Nephron progenitor cell (in vitro differentiated cells): ENCODE measurements at regions not wholly inside any gene's neighbourhood (a gene's known extent, or its start where the extent isn't known, plus 50 kb on each side); places are given as distances from the start of the nearest gene placed in this dataset.

Source experiments
- DNase-seq: peaks from one replicate; pipeline ENCODE4 v3.0.0; 2021
- H3K27ac Mint-ChIP-seq: 2 replicates; pipeline ENCODE4 v1.8.0; 2021; ENCODE audit warnings: mild to moderate bottlenecking, moderate library complexity, mixed read lengths
- H3K27me3 Mint-ChIP-seq: 2 replicates; pipeline ENCODE4 v1.8.0; 2021; ENCODE audit warnings: mild to moderate bottlenecking, low read depth, mixed read lengths; ENCODE audit not compliant: poor library complexity
- H3K36me3 Mint-ChIP-seq: 2 replicates; pipeline ENCODE4 v1.8.0; 2021; ENCODE audit warnings: low read depth, mixed read lengths
- H3K4me1 Mint-ChIP-seq: 2 replicates; pipeline ENCODE4 v1.8.0; 2021; ENCODE audit warnings: mixed read lengths
- H3K4me3 Mint-ChIP-seq: 2 replicates; pipeline ENCODE4 v1.8.0; 2021; ENCODE audit warnings: mild to moderate bottlenecking, moderate library complexity, mixed read lengths
- H3K9me3 Mint-ChIP-seq: 2 replicates; pipeline ENCODE4 v1.8.0; 2021; ENCODE audit warnings: mild to moderate bottlenecking, moderate library complexity, mixed read lengths
- CTCF ChIP-seq: fragments of 200-600 bp; sonication (generic); IDR thresholded peaks from 2 replicates; pipeline ENCODE4 v1.5.0; 2021; ENCODE audit warnings: antibody characterized with exemption

DNA sequence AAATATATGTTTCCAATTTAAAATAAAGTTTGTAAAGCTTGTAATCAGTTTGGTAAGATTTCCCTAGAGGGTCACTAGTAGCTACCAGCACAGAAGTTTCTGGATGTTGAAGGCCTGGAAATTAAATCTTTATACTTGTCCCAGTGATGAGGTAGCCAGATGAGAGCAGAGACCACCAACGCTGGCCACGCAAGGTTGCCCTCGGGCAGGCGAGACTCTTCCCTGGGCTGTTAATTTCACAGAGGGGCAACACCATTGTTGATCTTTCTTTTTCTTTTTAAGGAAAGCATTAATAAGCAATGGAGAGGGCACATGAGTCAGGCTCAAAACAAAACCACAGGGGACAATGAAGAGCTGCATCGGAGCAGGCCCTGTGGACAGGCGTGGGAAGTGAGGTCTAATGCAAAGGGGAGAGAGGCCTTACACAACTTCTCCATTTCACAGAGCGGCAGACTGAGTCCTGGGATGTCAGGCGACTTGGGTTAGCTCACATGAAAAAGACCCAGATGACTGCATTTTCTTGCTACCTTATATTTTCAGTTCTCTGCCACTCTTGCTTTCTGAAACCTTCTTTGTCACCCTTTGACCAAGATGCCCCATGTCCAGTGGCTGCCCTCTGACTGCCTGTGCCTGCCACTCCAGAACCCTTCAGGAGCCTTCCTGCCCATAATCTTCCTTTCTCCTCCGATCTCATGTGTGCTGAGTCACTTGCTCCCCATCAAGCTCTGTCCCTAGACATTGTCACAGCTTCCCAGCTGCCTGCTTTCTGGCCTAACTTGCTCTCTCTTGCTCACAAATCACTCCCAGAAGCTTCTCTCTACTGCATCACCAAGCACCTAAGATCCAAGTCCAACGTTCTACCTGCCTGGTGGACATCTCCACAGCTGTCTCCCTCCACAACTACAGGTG, 107.7 kb upstream of the CDYL start:
- Mint-ChIP-seq H3K4me3 (no peak overlapping the region), H3K27ac (peak overlapping the region; percentile 46), H3K27me3 (peaks cover 7% of the 10 kb centered on the region), H3K4me1 (peaks cover 24% of the 10 kb centered on the region), H3K9me3 (no peaks in the 10 kb centered on the region), H3K36me3 (no peaks in the 10 kb centered on the region)
- no peak for TF ChIP-seq CTCF
- no peak for DNase-seq

- DNase-seq, result no peak
- no peak for TF ChIP-seq CTCF
- Mint-ChIP-seq H3K27ac (peak overlapping the region; percentile 87), H3K36me3 (no peaks in the 10 kb centered on the region), H3K4me1 (peaks cover 27% of the 10 kb centered on the region), H3K4me3 (no peak overlapping the region), H3K9me3 (no peaks in the 10 kb centered on the region), H3K27me3 (peaks cover 6% of the 10 kb centered on the region)
Observed at GRCh38 chr6:4667591-4667990, 108.6 kb upstream of the CDYL start.

GRCh38 chr6:4666886-4667513, 109.2 kb upstream of the CDYL start:
- Mint-ChIP-seq H3K27me3 (peaks cover 6% of the 10 kb centered on the region), H3K4me3 (no peak overlapping the region), H3K4me1 (peaks cover 28% of the 10 kb centered on the region), H3K36me3 (no peaks in the 10 kb centered on the region), H3K27ac (no peak overlapping the region), H3K9me3 (no peaks in the 10 kb centered on the region)
- no peak for DNase-seq
- no peak for TF ChIP-seq CTCF

- Mint-ChIP-seq H3K9me3 (no peaks in the 10 kb centered on the region), H3K4me1 (peaks cover 30% of the 10 kb centered on the region), H3K4me3 (no peak overlapping the region), H3K27ac (no peak overlapping the region), H3K36me3 (no peaks in the 10 kb centered on the region), H3K27me3 (peaks cover 3% of the 10 kb centered on the region)
- TF ChIP-seq CTCF, result no peak
- no peak for DNase-seq
Observed at GRCh38 chr6:4665489-4666417, 110.5 kb upstream of the CDYL start.

DNA sequence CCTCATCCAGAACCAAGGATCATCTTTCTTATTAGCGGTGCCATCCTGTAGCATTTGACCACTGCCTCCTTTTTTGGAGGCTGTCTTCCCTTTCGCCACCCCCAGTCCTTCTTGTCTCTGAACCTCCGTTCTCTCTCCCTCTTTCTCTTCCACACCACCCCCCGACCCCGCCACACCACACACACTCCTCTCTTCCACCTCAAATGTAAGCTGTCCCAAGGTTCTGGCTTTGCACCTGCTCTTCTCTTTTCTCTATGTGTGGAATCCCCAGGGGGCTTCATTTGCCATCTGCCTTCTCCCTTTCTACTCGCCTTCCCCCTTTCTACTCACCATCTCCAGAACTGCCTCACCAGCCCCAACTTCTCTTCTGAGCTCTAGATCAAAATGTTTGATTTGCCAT, 111.3 kb upstream of the CDYL start:
- peaks cover 3% of the 10 kb centered on the region for H3K27me3 Mint-ChIP-seq
- TF ChIP-seq CTCF, result no peak
- no peaks in the 10 kb centered on the region for H3K36me3 Mint-ChIP-seq
- H3K4me1 Mint-ChIP-seq, result peaks cover 26% of the 10 kb centered on the region
- H3K9me3 Mint-ChIP-seq, result no peaks in the 10 kb centered on the region
- DNase-seq, result no peak
- H3K27ac Mint-ChIP-seq, result no peak overlapping the region
- H3K4me3 Mint-ChIP-seq, result no peak overlapping the region
